VCaP (cell line): ENCODE measurements at regions not wholly inside any gene's neighbourhood (a gene's known extent, or its start where the extent isn't known, plus 50 kb on each side); places are given as distances from the start of the nearest gene placed in this dataset.
"Not testable (repeated sequence)": the region's sequence is repeated elsewhere in the genome, so short reads cannot be mapped to it uniquely, and the experiment has no call there.

Source experiments
- H3K27ac ChIP-seq: fragments of 450-650 bp; 2 replicates; pipeline ENCODE4 v1.5.1; 2017
- TF ChIP-seq, protein P1 (sequence below): fragments of 450-650 bp; conservative IDR thresholded peaks from 2 replicates; pipeline ENCODE4 v1.5.1; 2017; ENCODE audit warnings: mild to moderate bottlenecking, moderate library complexity

DNA sequence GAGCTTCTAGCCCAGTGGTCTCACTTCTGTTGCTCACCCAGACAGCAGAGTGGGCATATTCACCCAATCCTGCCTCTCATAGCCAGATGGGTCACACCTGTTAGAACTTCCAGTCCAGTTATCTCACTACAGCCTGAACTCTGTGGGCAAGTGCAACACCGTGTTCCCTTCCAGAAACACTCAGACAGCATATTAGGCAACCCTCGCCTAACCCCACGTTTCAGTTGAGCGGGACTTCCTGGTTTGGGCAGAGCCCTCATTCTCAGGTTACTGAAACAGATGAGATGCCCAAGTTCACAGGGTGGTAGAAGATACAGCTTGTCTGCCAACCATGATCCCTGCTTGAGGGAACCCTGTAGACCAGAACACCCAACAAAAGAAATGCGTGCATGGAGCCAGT is 538.2 kb downstream of the CYLC2 start:
- TF ChIP-seq, protein P1, sequence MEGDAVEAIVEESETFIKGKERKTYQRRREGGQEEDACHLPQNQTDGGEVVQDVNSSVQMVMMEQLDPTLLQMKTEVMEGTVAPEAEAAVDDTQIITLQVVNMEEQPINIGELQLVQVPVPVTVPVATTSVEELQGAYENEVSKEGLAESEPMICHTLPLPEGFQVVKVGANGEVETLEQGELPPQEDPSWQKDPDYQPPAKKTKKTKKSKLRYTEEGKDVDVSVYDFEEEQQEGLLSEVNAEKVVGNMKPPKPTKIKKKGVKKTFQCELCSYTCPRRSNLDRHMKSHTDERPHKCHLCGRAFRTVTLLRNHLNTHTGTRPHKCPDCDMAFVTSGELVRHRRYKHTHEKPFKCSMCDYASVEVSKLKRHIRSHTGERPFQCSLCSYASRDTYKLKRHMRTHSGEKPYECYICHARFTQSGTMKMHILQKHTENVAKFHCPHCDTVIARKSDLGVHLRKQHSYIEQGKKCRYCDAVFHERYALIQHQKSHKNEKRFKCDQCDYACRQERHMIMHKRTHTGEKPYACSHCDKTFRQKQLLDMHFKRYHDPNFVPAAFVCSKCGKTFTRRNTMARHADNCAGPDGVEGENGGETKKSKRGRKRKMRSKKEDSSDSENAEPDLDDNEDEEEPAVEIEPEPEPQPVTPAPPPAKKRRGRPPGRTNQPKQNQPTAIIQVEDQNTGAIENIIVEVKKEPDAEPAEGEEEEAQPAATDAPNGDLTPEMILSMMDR: no peak
- H3K27ac ChIP-seq: no peak overlapping the region

GRCh38 chr9:103537426-103537825 is 542.3 kb downstream of the CYLC2 start:
- H3K27ac ChIP-seq: no peak overlapping the region
- TF ChIP-seq, protein P1: no peak

DNA sequence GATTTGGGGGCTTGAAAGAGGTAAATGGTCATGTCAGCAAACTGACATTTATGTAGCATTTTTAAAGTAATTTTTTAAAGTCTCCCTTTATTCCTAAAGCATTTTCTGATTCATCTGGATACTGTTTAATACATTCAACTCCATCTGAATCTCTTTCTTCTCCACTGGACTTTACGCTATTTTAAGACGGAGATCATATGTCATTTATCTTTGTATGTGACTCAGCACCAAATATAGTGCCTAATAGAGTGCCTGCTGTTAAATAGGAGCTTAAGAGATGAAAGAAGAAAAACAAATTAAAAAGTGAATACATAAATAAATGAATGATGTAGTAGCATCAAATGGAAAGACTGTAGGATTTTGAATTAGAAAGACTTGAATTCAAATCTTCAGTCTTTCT is 548.8 kb upstream of the SMC2 start:
- TF ChIP-seq, protein P1: no peak
- H3K27ac ChIP-seq: no peak overlapping the region

GRCh38 chr9:103552712-103553111 is 541.4 kb upstream of the SMC2 start:
- TF ChIP-seq, protein P1: no peak

GRCh38 chr9:103574056-103574455 is 520.1 kb upstream of the SMC2 start:
- H3K27ac ChIP-seq: no peak overlapping the region
- TF ChIP-seq, protein P1: no peak

More at GRCh38 chr9:103552712-103553111, 541.4 kb upstream of the SMC2 start:
- H3K27ac ChIP-seq: no peak overlapping the region

DNA sequence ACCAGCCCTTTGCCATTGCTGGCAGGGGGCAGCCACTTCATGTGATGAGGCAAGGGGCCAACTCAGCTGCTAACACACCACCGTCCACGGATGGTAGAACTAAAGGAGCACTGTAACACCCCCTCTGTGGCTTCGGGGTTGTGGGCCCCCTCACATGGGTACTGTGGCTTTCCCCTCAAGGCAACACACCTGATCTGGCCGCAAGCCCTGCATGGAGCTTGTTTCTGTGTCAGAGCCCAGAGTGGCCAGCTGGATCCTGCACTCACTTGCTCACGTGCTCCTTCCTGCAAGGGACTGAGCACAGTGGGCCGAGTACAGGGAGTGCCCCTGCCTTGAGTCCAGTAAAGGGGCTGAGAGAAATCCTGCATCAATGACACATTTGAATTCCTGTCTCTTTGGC is 507.4 kb upstream of the SMC2 start:
- TF ChIP-seq, protein P1: no peak
- no peak overlapping the region for H3K27ac ChIP-seq

- H3K27ac ChIP-seq: no peak overlapping the region
- TF ChIP-seq, protein P1: no peak
Observed at GRCh38 chr9:103601287-103601686, 492.8 kb upstream of the SMC2 start.

DNA sequence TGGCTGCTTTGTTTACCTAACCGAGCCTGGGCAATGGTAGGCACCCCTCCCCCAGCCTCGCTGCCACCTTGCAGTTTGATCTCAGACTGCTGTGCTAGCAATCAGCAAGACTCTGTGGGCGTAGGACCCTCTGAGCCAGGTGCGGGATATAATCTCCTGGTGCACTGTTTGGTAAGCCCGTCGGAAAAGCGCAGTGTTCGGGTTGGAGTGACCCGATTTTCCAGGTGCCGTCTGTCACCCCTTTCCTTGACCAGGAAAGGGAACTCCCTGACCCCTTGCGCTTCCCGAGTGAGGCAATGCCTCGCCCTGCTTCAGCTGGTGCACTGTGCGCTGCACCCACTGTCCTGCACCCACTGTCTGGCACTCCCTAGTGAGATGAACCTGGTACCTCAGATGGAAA is 482.2 kb upstream of the SMC2 start:
- H3K27ac ChIP-seq: not testable (repeated sequence)
